Stimulated activated naive CD8-positive, alpha-beta T cell treated with anti-CD3 and anti-CD28 coated beads, Interleukin-15, Interleukin-2, amounts not matched to agents 100 ng/mL and 50 ng/mL, for 24 hours (primary cell): ENCODE measurements at regions not wholly inside any gene's neighbourhood (a gene's known extent, or its start where the extent isn't known, plus 50 kb on each side); places are given as distances from the start of the nearest gene placed in this dataset.

Experiments
- H3K27ac Mint-ChIP-seq: one replicate; pipeline ENCODE4 v1.8.0; 2021; ENCODE audit warnings: mild to moderate bottlenecking, mixed read lengths
- H3K27me3 Mint-ChIP-seq: one replicate; pipeline ENCODE4 v1.8.0; 2021; ENCODE audit warnings: mixed read lengths
- H3K36me3 Mint-ChIP-seq: one replicate; pipeline ENCODE4 v1.8.0; 2021; ENCODE audit warnings: low read depth, mixed read lengths
- H3K4me1 Mint-ChIP-seq: one replicate; pipeline ENCODE4 v1.8.0; 2021; ENCODE audit warnings: low read depth, mixed read lengths
- H3K4me3 Mint-ChIP-seq: one replicate; pipeline ENCODE4 v1.8.0; 2021; ENCODE audit warnings: mild to moderate bottlenecking, mixed read lengths
- H3K9me3 Mint-ChIP-seq: one replicate; pipeline ENCODE4 v1.8.0; 2021; ENCODE audit warnings: mixed read lengths

GRCh38 chr7:52980129-52980528 is 55.3 kb upstream of the POM121L12 start:
- peaks cover 23% of the 10 kb centered on the region for H3K9me3 Mint-ChIP-seq
- no peak overlapping the region for H3K27ac Mint-ChIP-seq
- no peaks in the 10 kb centered on the region for H3K27me3 Mint-ChIP-seq
- H3K36me3 Mint-ChIP-seq, result no peaks in the 10 kb centered on the region
- H3K4me1 Mint-ChIP-seq, result no peaks in the 10 kb centered on the region
- no peak overlapping the region for H3K4me3 Mint-ChIP-seq

DNA sequence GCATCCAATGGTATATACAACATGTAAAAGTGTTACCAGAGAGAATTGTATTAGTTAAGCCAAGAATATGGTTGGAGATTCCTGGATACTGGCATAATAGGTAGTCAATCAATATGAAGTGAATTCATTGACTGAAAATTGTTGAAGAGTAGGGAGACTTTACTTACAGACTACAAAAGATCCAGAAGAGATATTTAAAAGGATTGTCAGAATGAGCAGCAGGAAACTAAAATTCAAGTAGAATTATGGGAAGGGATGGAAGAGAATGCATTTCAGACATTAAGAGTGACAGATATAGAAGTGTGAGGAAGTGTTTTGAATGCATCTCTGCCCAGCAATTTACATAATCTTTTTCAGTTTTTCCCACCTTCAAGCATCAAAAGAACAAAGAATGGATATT is 62.3 kb upstream of the POM121L12 start:
- Mint-ChIP-seq H3K9me3 (peaks cover 21% of the 10 kb centered on the region), H3K4me1 (no peaks in the 10 kb centered on the region), H3K36me3 (no peaks in the 10 kb centered on the region), H3K4me3 (no peak overlapping the region), H3K27me3 (no peaks in the 10 kb centered on the region), H3K27ac (no peak overlapping the region)

DNA sequence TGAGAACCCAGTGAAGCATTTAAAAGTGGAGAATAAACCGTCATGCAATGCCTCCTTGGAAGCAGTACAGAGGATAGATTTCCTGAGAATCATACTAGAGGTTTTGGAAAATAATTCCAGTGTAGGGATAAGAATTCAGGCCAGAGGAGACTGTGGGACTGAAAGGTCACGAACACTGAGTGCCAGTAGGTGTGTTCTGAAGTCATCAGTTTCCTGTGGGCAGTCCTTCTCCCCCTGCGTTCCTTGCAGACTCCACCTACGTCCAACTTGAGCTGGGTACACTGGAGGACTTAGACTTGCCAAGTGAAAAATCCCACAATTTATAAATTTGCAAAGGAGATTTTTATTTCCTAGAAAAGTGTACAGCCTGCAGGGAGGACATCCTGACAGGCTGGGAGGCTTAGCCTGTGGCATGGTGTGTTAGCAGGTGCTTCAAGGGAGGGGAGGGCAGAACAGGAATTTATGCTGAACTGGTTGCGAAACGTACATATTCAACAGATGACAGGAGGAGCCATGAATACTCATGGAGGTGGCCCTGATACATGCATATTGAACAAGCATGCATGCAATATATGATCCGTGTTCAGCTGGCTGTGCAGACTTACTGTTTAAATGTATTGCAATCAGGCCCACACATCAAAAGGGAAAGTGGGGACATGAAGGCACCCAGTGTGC is 72.9 kb upstream of the POM121L12 start:
- Mint-ChIP-seq H3K4me1 (no peaks in the 10 kb centered on the region), H3K9me3 (peaks cover 11% of the 10 kb centered on the region), H3K27ac (no peak overlapping the region), H3K36me3 (no peaks in the 10 kb centered on the region), H3K4me3 (no peak overlapping the region), H3K27me3 (no peaks in the 10 kb centered on the region)

GRCh38 chr7:52961084-52961483 is 74.3 kb upstream of the POM121L12 start:
- H3K4me3 Mint-ChIP-seq, result no peak overlapping the region
- H3K36me3 Mint-ChIP-seq, result no peaks in the 10 kb centered on the region
- H3K4me1 Mint-ChIP-seq, result no peaks in the 10 kb centered on the region
- H3K27me3 Mint-ChIP-seq, result no peaks in the 10 kb centered on the region
- H3K27ac Mint-ChIP-seq, result no peak overlapping the region
- peaks cover 11% of the 10 kb centered on the region for H3K9me3 Mint-ChIP-seq

- no peak overlapping the region for H3K4me3 Mint-ChIP-seq
- H3K27ac Mint-ChIP-seq, result no peak overlapping the region
- H3K4me1 Mint-ChIP-seq, result no peaks in the 10 kb centered on the region
- H3K27me3 Mint-ChIP-seq, result no peaks in the 10 kb centered on the region
- H3K36me3 Mint-ChIP-seq, result no peaks in the 10 kb centered on the region
- H3K9me3 Mint-ChIP-seq, result peaks cover 15% of the 10 kb centered on the region
These were observed 75.4 kb upstream of the POM121L12 start for GRCh38 chr7:52959878-52960660.

GRCh38 chr7:52959336-52959735 is 76.1 kb upstream of the POM121L12 start:
- Mint-ChIP-seq H3K9me3 (peaks cover 12% of the 10 kb centered on the region), H3K27ac (no peak overlapping the region), H3K4me1 (no peaks in the 10 kb centered on the region), H3K27me3 (no peaks in the 10 kb centered on the region), H3K36me3 (no peaks in the 10 kb centered on the region), H3K4me3 (no peak overlapping the region)

- Mint-ChIP-seq H3K27ac (no peak overlapping the region), H3K36me3 (no peaks in the 10 kb centered on the region), H3K9me3 (peaks cover 12% of the 10 kb centered on the region), H3K4me1 (no peaks in the 10 kb centered on the region), H3K27me3 (no peaks in the 10 kb centered on the region), H3K4me3 (no peak overlapping the region)
These were observed 76.8 kb upstream of the POM121L12 start for GRCh38 chr7:52958621-52959140.

DNA sequence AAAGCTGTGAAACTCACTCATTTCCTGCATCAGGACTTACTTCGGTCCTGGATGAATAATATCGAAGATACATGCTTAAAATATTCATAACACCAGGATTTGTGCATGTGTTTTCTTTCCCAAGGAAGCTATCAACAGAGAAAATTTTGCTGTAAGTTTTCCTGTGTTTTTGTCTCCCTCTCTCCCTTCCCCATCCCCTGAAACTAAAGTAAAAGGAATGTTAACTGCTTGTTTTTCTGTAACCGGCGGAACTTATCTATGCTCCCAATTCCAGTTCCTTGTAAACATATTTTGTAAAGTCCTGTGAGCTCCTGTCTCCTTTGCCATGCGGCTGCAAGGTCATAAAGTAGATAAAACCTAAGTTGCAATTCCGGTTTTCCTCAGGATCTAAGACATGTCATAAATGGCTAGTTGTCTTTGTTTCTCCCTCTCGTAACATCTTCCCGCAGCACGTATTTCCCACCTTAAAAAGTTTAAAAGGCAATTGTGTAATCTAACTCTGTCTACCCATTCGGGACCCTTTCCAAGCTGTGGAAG is 79.0 kb upstream of the POM121L12 start:
- no peak overlapping the region for H3K4me3 Mint-ChIP-seq
- no peaks in the 10 kb centered on the region for H3K4me1 Mint-ChIP-seq
- H3K27ac Mint-ChIP-seq, result no peak overlapping the region
- peaks cover 12% of the 10 kb centered on the region for H3K9me3 Mint-ChIP-seq
- H3K36me3 Mint-ChIP-seq, result no peaks in the 10 kb centered on the region
- H3K27me3 Mint-ChIP-seq, result no peaks in the 10 kb centered on the region

- Mint-ChIP-seq H3K4me3 (no peak overlapping the region), H3K4me1 (no peaks in the 10 kb centered on the region), H3K27me3 (no peaks in the 10 kb centered on the region), H3K9me3 (peaks cover 12% of the 10 kb centered on the region), H3K27ac (no peak overlapping the region), H3K36me3 (no peaks in the 10 kb centered on the region)
These were observed 79.9 kb upstream of the POM121L12 start for GRCh38 chr7:52955522-52955921.

DNA sequence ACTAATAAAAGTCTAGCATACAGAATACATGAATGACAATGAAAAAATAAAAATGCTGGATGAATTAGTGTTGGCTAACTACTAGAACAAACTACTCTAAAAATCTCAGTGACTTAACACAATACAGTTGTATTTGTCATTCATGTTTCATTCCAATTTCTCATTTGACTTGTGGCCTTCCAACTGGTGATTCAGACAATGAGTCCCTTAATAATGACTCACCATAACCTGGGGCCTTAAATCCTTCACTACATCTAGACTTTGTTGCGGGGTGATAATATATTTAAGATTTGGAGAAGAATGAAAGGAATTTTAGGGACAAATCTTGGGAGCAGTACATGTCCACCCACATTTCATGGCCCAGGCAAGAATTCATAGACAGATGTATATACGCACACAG is 90.5 kb upstream of the POM121L12 start:
- Mint-ChIP-seq H3K36me3 (no peaks in the 10 kb centered on the region), H3K4me3 (no peak overlapping the region)

GRCh38 chr7:52940481-52940880 is 95.0 kb upstream of the POM121L12 start:
- Mint-ChIP-seq H3K4me1 (no peaks in the 10 kb centered on the region), H3K36me3 (no peaks in the 10 kb centered on the region), H3K27ac (no peak overlapping the region), H3K27me3 (no peaks in the 10 kb centered on the region), H3K4me3 (no peak overlapping the region), H3K9me3 (peaks cover 25% of the 10 kb centered on the region)

More for the DNA sequence above, 90.5 kb upstream of the POM121L12 start:
- H3K27me3 Mint-ChIP-seq, result no peaks in the 10 kb centered on the region
- H3K9me3 Mint-ChIP-seq, result peaks cover 26% of the 10 kb centered on the region
- H3K4me1 Mint-ChIP-seq, result no peaks in the 10 kb centered on the region
- no peak overlapping the region for H3K27ac Mint-ChIP-seq

DNA sequence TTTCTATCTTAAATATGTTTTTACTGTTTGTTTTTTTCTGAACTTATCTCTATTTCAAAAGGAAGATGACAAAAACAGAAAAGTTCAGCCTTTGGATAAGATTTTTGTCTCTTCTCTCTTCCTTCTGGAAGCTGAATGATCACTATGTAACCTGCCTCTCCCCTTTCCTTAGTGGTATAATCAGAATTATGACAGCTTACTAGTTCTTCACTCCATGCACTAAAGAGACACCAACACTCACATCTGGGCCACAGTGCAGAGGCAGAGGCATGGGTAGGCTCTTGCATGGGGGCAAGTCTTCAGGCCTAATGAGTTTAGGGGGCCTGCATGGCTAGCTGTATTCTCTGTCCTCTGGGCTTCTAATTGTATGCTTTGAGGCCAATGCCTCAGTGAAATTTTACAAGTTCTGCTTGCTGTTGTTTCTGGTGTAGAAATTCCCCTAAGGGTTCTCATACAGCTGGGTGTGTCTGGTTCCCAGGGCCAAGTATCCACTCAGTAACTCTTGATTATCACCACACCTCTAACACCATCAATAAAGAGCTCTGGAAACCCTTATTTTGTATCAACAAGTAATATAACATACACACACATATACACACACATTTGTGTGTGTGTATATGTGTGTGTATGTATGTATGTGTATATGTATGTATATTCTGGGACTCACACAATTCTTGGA is 96.8 kb upstream of the POM121L12 start:
- no peaks in the 10 kb centered on the region for H3K36me3 Mint-ChIP-seq
- peaks cover 30% of the 10 kb centered on the region for H3K9me3 Mint-ChIP-seq
- H3K27me3 Mint-ChIP-seq, result no peaks in the 10 kb centered on the region
- no peak overlapping the region for H3K4me3 Mint-ChIP-seq
- no peaks in the 10 kb centered on the region for H3K4me1 Mint-ChIP-seq
- H3K27ac Mint-ChIP-seq, result no peak overlapping the region

GRCh38 chr7:52936750-52937149 is 98.7 kb upstream of the POM121L12 start:
- Mint-ChIP-seq H3K36me3 (no peaks in the 10 kb centered on the region), H3K27ac (no peak overlapping the region), H3K4me1 (no peaks in the 10 kb centered on the region), H3K9me3 (peaks cover 40% of the 10 kb centered on the region), H3K4me3 (no peak overlapping the region), H3K27me3 (no peaks in the 10 kb centered on the region)

- Mint-ChIP-seq H3K4me3 (no peak overlapping the region), H3K27me3 (no peaks in the 10 kb centered on the region), H3K36me3 (no peaks in the 10 kb centered on the region), H3K4me1 (no peaks in the 10 kb centered on the region), H3K9me3 (peaks cover 30% of the 10 kb centered on the region), H3K27ac (no peak overlapping the region)
These were observed 106.8 kb upstream of the POM121L12 start for GRCh38 chr7:52928591-52928990.

- Mint-ChIP-seq H3K27me3 (no peaks in the 10 kb centered on the region), H3K36me3 (no peaks in the 10 kb centered on the region), H3K4me3 (no peak overlapping the region), H3K27ac (no peak overlapping the region), H3K4me1 (no peaks in the 10 kb centered on the region), H3K9me3 (peaks cover 20% of the 10 kb centered on the region)
These were observed 110.1 kb upstream of the POM121L12 start for GRCh38 chr7:52925332-52925731.
